ENCODE measurements at regions not wholly inside any gene's neighbourhood (a gene's known extent, or its start where the extent isn't known, plus 50 kb on each side); places are given as distances from the start of the nearest gene placed in this dataset.

GRCh38 chr13:54402495-54402894 is 1373.9 kb downstream of the OLFM4 start:
- TF ChIP-seq EP300 (IDR thresholded peaks at IDR 0.05) (no peak), POLR2A (IDR thresholded peaks at IDR 0.05) (no peak), POLR2AphosphoS5 (IDR thresholded peaks at IDR 0.05) (no peak)

Measured in stomach (tissue), 4 donors.